HG02588 (cell line): ENCODE measurements at regions not wholly inside any gene's neighbourhood (a gene's known extent, or its start where the extent isn't known, plus 50 kb on each side); places are given as distances from the start of the nearest gene placed in this dataset.
A peak's percentile ranks its signal among the peaks of the same experiment; 100 is the strongest.
"Not testable (repeated sequence)": the region's sequence is repeated elsewhere in the genome, so short reads cannot be mapped to it uniquely, and the experiment has no call there.

Experiments used
- ATAC-seq: cut with Tn5 transposase; IDR thresholded peaks from one replicate; pipeline ENCODE4 v1.9.1; 2021; ENCODE audit warnings: mild to moderate bottlenecking, moderate library complexity; ENCODE audit not compliant: unreplicated experiment

DNA sequence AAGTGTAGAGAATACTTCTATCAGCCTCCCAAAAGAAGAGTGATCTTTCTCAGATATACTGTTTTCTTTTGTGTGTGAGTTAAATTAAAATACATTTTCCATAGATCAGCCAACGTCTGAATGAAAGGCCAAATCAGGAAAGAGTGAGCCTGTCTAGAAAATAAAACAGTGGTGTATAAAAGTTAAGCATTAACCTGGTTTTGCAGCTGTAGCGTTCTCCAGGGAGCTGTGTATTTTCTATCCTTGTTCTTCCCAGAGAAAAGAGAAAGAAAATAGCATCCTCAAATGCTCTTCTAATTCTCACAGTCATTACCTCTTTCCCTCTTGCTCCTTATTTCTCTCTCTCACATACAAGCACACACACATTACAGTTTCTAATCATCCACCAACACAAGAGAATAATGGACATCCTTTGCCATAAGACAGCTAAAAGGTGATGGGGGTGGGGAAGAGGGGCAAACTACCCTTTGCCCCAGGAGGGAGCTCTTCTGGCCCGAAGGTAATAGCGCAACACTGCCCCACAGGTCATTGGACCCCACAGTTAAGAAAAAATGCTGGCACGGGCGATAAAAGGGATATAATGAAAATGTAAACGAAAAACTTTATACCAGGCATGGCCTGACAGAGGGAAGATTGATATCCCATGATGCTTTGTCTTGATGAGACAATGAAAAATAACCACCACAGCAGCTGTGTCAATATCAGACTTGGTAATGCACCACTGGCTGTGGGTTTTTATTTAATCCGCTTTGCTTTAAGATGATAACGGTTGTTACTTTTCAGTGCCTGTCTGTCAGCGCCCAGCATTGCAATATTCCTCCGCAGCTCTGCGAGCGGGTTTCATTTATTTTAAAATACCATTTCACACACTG, 150.3 kb downstream of the NUF2 start:
- no peak for ATAC-seq

GRCh38 chr1:163472651-163473248, 151.0 kb downstream of the NUF2 start:
- no peak for ATAC-seq

- no peak for ATAC-seq
These were observed 155.6 kb downstream of the NUF2 start for GRCh38 chr1:163477276-163477830.

DNA sequence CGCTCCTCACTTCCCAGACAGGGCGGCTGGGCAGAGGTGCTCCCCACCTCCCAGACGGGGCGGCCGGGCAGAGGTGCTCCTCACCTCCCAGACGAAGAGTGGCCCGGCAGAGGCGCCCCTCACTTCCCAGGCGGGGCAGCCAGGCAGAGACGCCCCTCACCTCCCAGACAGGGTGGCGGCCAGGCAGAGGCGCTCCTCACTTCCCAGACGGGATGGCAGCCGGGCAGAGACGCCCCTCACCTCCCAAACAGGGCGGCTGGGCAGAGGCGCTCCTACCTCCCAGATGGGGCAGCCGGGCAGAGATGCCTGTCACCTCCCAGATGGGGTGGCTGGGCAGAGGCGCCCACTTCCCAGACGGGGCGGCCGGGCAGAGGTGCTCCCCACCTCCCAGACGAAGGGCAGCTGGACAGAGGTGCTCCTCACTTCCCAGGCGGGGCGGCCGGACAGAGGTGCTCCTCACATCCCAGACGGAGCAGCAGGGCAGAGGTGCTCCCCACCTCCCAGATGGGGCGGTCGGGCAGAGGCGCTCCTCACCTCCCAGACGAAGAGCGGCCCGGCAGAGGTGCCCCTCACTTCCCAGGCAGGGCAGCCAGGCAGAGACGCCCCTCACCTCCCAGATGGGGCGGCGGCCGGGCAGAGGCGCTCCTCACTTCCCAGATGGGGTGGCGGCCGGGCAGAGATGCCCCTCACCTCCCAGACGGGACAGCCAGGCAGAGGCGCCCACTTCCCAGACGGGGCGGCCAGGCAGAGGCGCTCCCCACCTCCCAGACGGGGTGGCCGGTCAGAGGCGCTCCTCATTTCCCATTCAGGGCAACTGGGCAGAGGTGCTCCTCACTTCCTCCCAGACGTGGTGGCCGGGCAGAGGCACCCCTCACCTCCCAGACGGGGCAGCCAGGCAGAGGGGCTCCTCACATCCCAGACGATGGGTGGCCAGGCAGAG, 176.9 kb downstream of the NUF2 start:
- ATAC-seq: not testable (repeated sequence)

DNA sequence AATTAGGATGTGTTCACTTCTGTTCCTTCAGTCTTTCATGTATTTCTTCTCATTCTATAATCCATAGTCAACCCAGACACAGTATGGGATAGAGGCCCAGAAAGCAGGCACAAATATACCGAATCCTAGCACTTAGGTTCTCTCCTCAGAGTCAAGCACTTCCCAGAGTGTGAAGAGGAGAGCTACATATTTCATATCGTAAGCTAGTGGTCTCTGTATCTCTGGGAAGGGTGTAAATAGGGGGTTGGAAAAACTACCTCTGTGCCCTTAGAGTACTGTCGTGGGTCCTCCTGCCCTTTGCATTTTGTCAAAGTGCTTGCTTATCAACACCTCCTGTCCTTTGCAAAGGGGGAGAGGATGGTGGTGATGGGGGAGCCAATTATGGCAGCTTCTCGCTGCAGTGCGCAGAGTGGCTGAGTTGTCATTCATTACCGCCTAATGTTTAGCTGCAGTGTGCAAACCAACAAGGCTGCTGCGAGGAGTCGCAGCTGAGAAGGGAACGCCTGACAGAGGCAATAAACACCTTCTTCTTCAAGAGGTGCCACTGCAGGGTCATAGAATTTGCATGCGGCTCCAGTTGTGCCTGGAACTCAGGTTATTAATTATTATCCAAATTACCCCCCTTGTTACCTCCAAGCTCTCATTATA, 182.7 kb downstream of the NUF2 start:
- no peak for ATAC-seq

DNA sequence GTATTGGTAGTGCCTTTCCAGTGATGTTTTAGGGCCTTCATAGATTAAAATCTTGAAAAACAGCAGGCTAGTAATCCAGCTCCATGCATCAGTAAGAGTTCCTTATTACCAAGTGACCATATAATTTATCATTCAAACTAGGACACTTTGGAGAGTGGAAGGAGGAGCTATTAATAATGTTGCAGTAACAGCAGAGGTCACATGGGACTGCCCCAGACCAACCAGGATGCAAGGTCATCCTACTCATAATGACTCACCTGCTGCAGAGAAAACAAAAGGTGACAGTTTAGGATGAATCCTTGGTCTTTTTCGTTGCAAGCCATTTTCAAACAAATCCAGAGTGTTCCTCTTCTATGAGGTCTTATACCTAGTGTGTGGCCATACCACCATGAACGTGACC, 187.4 kb downstream of the NUF2 start:
- no peak for ATAC-seq

GRCh38 chr1:163512349-163512989, 190.7 kb downstream of the NUF2 start:
- no peak for ATAC-seq

- no peak for ATAC-seq
These were observed 201.7 kb downstream of the NUF2 start for GRCh38 chr1:163523375-163524029.

DNA sequence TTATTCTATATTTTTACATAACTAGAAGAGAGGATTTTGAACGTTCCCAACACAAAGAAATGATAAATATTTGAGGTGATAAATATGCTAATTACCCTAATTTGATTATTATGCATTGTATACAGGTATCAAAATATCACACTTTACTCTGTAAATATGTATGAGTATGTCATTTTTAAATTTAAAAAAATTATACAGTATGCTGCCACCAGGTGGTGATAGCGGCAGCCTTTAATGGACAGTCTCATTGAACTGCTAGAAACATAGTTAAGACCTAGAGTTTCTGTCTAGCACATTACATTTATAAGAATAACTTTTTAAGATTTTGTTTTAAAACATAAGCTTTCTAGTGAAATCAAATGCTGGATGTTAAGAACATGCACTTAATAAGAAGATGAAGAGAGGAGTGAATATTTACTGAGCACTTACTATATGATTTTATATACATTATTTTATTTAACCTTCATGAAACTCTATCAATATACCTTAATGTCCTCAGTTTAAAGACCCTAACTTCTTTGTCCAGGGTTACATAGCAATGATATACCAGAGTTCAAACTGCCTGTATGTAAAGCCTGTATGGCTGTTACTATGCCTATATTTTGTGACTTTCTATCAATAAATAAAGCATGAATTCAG, 207.1 kb downstream of the NUF2 start:
- peak; percentile 60 for ATAC-seq

- ATAC-seq: no peak
These were observed 209.6 kb downstream of the NUF2 start for GRCh38 chr1:163531345-163531744.

- ATAC-seq: no peak
These were observed 213.6 kb downstream of the NUF2 start for GRCh38 chr1:163535401-163535800.

GRCh38 chr1:163535807-163536206, 214.1 kb downstream of the NUF2 start:
- ATAC-seq: no peak

GRCh38 chr1:163537809-163538208, 216.1 kb downstream of the NUF2 start:
- no peak for ATAC-seq

- no peak for ATAC-seq
These were observed 216.9 kb downstream of the NUF2 start for GRCh38 chr1:163538667-163539066.

- ATAC-seq: no peak
These were observed 219.0 kb downstream of the NUF2 start for GRCh38 chr1:163540727-163541126.

DNA sequence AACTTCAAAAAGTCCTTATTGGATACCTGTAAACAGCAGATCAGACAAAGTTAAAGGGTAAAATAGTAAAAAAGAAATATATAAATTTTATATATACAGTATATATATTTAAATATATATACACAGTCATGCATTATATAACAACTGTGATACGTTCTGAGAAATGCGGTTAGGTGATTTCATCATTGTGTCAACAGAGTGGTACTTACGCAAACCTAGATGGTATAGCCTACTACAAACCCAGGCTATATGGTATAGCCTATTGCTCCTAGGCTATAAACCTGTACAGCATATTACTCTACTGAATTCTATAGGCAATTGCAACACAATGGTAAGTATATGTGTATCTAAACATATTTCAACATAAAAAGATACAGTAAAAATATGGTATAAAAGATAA, 222.7 kb downstream of the NUF2 start:
- ATAC-seq: no peak

GRCh38 chr1:163558162-163558561, 236.4 kb downstream of the NUF2 start:
- no peak for ATAC-seq

GRCh38 chr1:163561580-163562295, 240.0 kb downstream of the NUF2 start:
- no peak for ATAC-seq
